ENCODE measurements at regions not wholly inside any gene's neighbourhood (a gene's known extent, or its start where the extent isn't known, plus 50 kb on each side); places are given as distances from the start of the nearest gene placed in this dataset.
"Not testable (repeated sequence)": the region's sequence is repeated elsewhere in the genome, so short reads cannot be mapped to it uniquely, and the experiment has no call there.

- H3K27ac ChIP-seq (ENCODE audit: low read depth, low read length), result no peak overlapping the region
- no peak for DNase-seq (ENCODE audit: low read depth, low spot score)
- TF ChIP-seq CTCF (IDR thresholded peaks at IDR 0.05; ENCODE audit: low read depth, low read length), result no peak
- H3K9me3 ChIP-seq (ENCODE audit: control insufficient read depth, insufficient read depth, low read length), result no peaks in the 10 kb centered on the region
- H3K4me3 ChIP-seq (ENCODE audit: low read depth, low read length), result no peak overlapping the region
- no peaks in the 10 kb centered on the region for H3K27me3 ChIP-seq (ENCODE audit: control insufficient read depth, insufficient read depth, low read length)
- POLR2A ChIA-PET, result no interaction called here
- CTCF ChIA-PET, result no interaction called here
These were observed 345.4 kb upstream of the C16orf82 start for GRCh38 chr16:26721290-26721689.

- H3K27me3 ChIP-seq (ENCODE audit: control insufficient read depth, insufficient read depth, low read length); CTCF ChIA-PET; DNase-seq (ENCODE audit: low read depth, low spot score); POLR2A ChIA-PET; H3K4me3 ChIP-seq (ENCODE audit: low read depth, low read length); H3K9me3 ChIP-seq (ENCODE audit: control insufficient read depth, insufficient read depth, low read length); H3K27ac ChIP-seq (ENCODE audit: low read depth, low read length): not testable (repeated sequence)
These were observed 344.8 kb upstream of the C16orf82 start for GRCh38 chr16:26721957-26722356.

GRCh38 chr16:26724189-26724588 lies 342.5 kb upstream of the C16orf82 start:
- CTCF ChIA-PET, result no interaction called here
- no peak for DNase-seq (ENCODE audit: low read depth, low spot score)
- Histone ChIP-seq H3K4me3 (ENCODE audit: low read depth, low read length) (no peak overlapping the region), H3K27ac (ENCODE audit: low read depth, low read length) (no peak overlapping the region), H3K9me3 (ENCODE audit: control insufficient read depth, insufficient read depth, low read length) (peaks cover 9% of the 10 kb centered on the region; the same call in 1 of the 2 replicates), H3K27me3 (ENCODE audit: control insufficient read depth, insufficient read depth, low read length) (no peaks in the 10 kb centered on the region)
- TF ChIP-seq CTCF (IDR thresholded peaks at IDR 0.05; ENCODE audit: low read depth, low read length), result no peak
- POLR2A ChIA-PET, result no interaction called here

GRCh38 chr16:26727848-26728247 lies 338.9 kb upstream of the C16orf82 start:
- CTCF ChIA-PET, result no interaction called here
- no peak overlapping the region for H3K27ac ChIP-seq (ENCODE audit: low read depth, low read length)
- no peak for DNase-seq (ENCODE audit: low read depth, low spot score)
- H3K9me3 ChIP-seq (ENCODE audit: control insufficient read depth, insufficient read depth, low read length), result peaks cover 9% of the 10 kb centered on the region; the same call in 1 of the 2 replicates
- POLR2A ChIA-PET, result no interaction called here
- H3K27me3 ChIP-seq (ENCODE audit: control insufficient read depth, insufficient read depth, low read length), result no peaks in the 10 kb centered on the region
- no peak for TF ChIP-seq CTCF (IDR thresholded peaks at IDR 0.05; ENCODE audit: low read depth, low read length)
- H3K4me3 ChIP-seq (ENCODE audit: low read depth, low read length), result no peak overlapping the region

- no peak for TF ChIP-seq CTCF (IDR thresholded peaks at IDR 0.05; ENCODE audit: low read depth, low read length)
- ChIA-PET POLR2A (no interaction called here), CTCF (no interaction called here)
- Histone ChIP-seq H3K27me3 (ENCODE audit: control insufficient read depth, insufficient read depth, low read length) (no peaks in the 10 kb centered on the region), H3K9me3 (ENCODE audit: control insufficient read depth, insufficient read depth, low read length) (peaks cover 12% of the 10 kb centered on the region; the same call in 1 of the 2 replicates), H3K4me3 (ENCODE audit: low read depth, low read length) (no peak overlapping the region), H3K27ac (ENCODE audit: low read depth, low read length) (no peak overlapping the region)
- DNase-seq (ENCODE audit: low read depth, low spot score), result no peak
These were observed 336.7 kb upstream of the C16orf82 start for GRCh38 chr16:26729951-26730541.

- H3K4me3 ChIP-seq (ENCODE audit: low read depth, low read length), result no peak overlapping the region
- no peak overlapping the region for H3K27ac ChIP-seq (ENCODE audit: low read depth, low read length)
- no peak for DNase-seq (ENCODE audit: low read depth, low spot score)
- no peak for TF ChIP-seq CTCF (IDR thresholded peaks at IDR 0.05; ENCODE audit: low read depth, low read length)
- POLR2A ChIA-PET, result no interaction called here
- H3K9me3 ChIP-seq (ENCODE audit: control insufficient read depth, insufficient read depth, low read length), result peaks cover 12% of the 10 kb centered on the region; the same call in 1 of the 2 replicates
- CTCF ChIA-PET, result no interaction called here
- H3K27me3 ChIP-seq (ENCODE audit: control insufficient read depth, insufficient read depth, low read length), result no peaks in the 10 kb centered on the region
These were observed 335.0 kb upstream of the C16orf82 start for GRCh38 chr16:26731729-26732128.
